ENCODE measurements at regions not wholly inside any gene's neighbourhood (a gene's known extent, or its start where the extent isn't known, plus 50 kb on each side); places are given as distances from the start of the nearest gene placed in this dataset.
A peak's percentile ranks its signal among the peaks of the same experiment; 100 is the strongest.
"Not testable (repeated sequence)": the region's sequence is repeated elsewhere in the genome, so short reads cannot be mapped to it uniquely, and the experiment has no call there.

DNA sequence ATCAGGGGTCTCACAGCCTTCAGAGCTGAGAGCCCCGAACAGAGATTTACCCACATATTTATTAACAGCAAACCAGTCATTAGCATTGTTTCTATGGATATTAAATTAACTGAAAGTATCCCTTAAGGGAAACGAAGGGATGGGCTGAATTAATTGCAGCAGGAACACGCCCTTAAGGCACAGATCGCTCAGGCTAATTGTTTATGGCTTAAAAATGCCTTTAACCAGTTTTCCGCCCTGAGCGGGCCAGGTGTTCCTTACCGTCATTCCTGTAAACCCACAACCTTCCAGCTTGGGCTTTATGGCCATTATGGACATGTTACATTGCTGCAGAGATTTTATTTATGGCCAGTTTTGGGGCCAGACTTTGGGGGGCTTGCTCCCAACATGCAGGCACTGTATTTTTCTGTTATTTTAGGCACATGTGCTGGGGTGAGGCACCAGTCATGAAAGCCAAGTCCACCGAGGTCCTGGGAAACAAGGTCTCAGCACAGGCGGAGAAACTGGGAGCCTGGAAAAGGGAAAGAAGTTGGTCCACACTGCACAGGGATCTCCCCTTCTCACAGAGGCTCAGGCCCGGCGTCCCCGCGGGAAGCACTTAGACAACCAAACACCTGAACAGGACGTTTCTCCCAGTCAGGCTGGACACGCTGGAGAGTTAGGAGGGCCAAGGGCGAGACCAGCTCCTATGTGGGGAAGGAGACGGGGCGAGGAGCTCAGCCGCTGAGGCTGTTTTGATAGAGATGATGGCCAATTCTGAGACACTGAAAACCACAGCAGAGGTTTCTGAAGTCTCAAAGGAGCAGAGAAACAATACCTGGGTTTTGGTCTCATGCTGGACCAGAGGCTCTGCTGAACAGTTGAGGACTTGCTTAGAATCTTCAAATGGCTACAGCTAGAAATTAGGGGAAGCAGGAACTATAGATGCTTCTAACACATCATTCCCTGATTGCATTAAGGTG lies 86.7 kb downstream of the TMEM18 start:
- Histone ChIP-seq H3K9me3 (no peaks in the 10 kb centered on the region), H3K4me3 (no peak overlapping the region), H3K27me3 (ENCODE audit: low read depth) (no peaks in the 10 kb centered on the region), H3K36me3 (replicated peaks) (no peaks in the 10 kb centered on the region), H3K4me1 (peaks cover 19% of the 10 kb centered on the region)
- no peak for DNase-seq (ENCODE audit: low spot score in 2 of 2)
- in situ Hi-C loops (cut with MboI; ENCODE audit: low sequenced_read_pairs) = no loop called here

DNA sequence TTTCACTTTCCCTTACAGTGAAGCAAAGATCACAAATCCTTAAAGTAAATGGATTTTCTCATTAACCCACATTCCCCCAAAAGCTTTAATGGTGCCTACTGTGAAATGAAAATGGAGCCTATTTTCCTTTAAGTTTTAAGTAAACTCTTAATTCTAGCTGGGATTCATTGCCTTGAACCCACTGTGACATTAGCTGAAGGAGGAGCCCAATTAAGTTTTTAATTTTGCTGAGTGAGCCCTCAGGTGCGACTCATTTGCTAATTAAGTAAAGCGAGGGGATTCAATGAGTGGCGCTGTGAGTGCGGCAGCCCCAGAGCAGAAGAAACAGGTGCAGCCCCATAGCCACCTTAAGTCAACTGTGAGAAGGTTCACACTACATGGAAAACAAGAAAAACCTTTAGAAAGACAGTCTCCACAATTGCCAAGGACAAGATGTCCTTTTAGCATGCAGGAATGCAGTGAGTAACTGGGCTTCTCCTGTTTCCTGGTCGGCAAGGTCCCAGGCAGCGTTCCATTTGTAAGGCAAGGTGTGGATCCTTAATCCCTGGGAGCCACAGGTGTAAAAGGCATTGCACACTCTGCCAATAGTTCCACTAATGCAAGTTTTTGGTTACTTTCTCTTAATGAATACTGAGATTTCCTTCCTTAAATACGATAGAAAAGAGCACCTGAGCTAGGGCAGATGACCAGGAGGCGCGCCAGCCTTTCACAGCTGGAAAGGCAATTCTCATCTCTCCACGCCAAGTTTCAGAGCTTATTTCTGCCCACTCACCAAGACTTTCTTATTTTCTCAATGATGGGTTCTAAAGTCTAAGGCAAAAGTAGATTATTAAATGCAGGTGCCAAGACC lies 87.7 kb downstream of the TMEM18 start:
- in situ Hi-C loops (cut with MboI; ENCODE audit: low sequenced_read_pairs) = no loop called here
- no peak overlapping the region for H3K4me3 ChIP-seq
- no peak for DNase-seq (ENCODE audit: low spot score in 2 of 2)

DNA sequence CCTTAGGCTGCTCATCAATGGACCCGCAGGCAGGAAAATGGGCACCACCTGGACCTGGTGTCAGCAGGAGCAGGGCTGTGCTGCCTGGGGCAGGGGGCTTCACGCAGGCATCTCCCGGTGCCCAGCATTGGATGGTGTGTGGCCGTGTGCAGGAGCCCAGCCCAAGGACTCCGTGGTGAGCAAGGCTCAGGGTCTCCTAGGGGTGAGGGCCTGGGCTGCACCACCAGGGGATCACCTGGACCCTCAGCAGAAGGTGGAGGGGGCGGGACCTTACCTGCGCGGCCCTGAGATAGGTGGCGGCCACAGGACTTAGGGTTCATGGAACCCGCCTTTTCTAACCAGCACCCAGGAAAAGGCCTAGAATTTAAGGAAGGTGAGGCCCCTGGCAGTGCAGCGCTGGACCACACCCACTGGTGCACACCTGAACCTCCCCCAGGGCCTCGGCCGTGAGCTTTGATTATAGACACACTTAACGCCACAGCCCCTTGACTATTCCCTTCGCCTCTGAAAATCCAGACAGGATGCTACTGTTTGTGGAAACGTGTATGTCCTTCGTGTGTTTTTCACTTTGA lies 89.0 kb downstream of the TMEM18 start:
- DNase-seq (ENCODE audit: low spot score in 2 of 2) = no peak
- Histone ChIP-seq H3K4me3 (no peak overlapping the region), H3K4me1 (peaks cover 20% of the 10 kb centered on the region), H3K27me3 (ENCODE audit: low read depth) (no peaks in the 10 kb centered on the region), H3K36me3 (replicated peaks) (no peaks in the 10 kb centered on the region), H3K9me3 (no peaks in the 10 kb centered on the region)
- in situ Hi-C loops (cut with MboI; ENCODE audit: low sequenced_read_pairs) = no loop called here

More for the DNA sequence above, 87.7 kb downstream of the TMEM18 start:
- Histone ChIP-seq H3K36me3 (replicated peaks) (no peaks in the 10 kb centered on the region), H3K27me3 (ENCODE audit: low read depth) (no peaks in the 10 kb centered on the region), H3K9me3 (no peaks in the 10 kb centered on the region), H3K4me1 (peaks cover 20% of the 10 kb centered on the region)

DNA sequence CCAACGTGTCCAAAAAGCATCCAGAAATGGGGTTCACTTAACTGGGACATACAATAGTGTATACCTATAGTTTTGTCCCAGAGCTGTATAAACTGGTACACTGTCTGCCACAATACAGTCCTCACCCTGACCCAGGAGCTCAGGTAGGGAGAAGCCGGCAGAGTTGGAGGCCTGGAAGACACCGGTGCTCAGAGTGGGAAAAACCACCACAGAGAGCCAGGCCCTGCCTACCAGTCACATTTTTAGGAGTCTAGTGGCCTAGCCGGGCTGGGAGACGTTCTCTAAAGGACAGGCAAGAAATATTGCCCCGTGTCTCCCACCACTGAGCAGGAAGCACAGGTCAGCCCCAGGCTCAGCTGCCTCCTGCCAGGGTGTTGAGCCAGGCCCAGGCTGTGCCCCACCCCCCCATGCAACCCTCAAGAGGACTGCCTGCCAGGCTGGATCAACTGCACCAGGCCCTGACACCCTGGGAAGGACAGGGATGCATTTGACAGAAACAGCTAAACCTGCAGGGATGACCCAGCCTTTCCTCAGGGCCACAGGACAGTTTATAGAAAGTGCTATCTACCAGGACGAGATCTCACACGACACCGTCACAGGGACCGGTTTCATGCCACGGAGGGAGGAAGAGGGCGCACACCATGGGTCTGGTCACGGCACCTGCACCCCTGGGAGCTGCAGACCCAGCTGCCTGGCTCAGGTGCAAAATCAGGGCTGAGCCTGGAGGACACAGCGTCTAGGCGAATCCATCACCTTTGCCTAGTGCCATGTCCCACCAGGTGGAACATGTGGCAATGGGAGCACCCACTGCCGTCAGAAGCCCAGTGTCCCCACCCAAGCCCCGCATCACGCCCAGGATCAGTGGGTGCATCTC lies 89.9 kb downstream of the TMEM18 start:
- H3K4me1 ChIP-seq = peaks cover 20% of the 10 kb centered on the region

DNA sequence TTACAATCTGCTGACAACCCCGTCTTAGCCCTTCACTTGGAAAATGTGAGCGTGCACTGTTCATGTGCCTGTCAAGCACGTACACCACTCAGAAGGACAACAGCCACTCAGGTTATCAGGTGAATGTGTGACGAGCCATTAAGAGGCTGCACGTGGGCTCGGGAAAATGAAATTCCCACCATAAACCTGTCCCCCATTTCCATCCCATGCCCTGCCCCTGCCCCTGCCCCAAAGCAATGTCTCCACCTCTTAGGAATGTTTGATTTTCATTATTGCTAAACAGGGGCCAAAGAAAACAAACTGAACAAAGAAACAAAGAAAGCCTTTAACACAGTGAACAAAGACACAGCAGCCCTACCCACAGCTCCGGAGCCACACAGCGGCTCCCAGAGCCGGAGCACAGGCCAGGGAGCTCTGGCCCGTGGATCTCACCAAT lies 90.5 kb downstream of the TMEM18 start:
- DNase-seq (ENCODE audit: low spot score in 2 of 2) = peak; percentile 49 to 72
- H3K4me1 ChIP-seq = peaks cover 20% of the 10 kb centered on the region
- H3K9me3 ChIP-seq = no peaks in the 10 kb centered on the region
- H3K36me3 ChIP-seq (replicated peaks) = no peaks in the 10 kb centered on the region
- in situ Hi-C loops (cut with MboI; ENCODE audit: low sequenced_read_pairs) = no loop called here
- no peaks in the 10 kb centered on the region for H3K27me3 ChIP-seq (ENCODE audit: low read depth)
- H3K4me3 ChIP-seq = no peak overlapping the region

More for the DNA sequence above, 89.9 kb downstream of the TMEM18 start:
- H3K36me3 ChIP-seq (replicated peaks) = no peaks in the 10 kb centered on the region
- no peaks in the 10 kb centered on the region for H3K9me3 ChIP-seq
- in situ Hi-C loops (cut with MboI; ENCODE audit: low sequenced_read_pairs) = no loop called here
- DNase-seq (ENCODE audit: low spot score in 2 of 2) = no peak
- no peak overlapping the region for H3K4me3 ChIP-seq
- H3K27me3 ChIP-seq (ENCODE audit: low read depth) = no peaks in the 10 kb centered on the region

DNA sequence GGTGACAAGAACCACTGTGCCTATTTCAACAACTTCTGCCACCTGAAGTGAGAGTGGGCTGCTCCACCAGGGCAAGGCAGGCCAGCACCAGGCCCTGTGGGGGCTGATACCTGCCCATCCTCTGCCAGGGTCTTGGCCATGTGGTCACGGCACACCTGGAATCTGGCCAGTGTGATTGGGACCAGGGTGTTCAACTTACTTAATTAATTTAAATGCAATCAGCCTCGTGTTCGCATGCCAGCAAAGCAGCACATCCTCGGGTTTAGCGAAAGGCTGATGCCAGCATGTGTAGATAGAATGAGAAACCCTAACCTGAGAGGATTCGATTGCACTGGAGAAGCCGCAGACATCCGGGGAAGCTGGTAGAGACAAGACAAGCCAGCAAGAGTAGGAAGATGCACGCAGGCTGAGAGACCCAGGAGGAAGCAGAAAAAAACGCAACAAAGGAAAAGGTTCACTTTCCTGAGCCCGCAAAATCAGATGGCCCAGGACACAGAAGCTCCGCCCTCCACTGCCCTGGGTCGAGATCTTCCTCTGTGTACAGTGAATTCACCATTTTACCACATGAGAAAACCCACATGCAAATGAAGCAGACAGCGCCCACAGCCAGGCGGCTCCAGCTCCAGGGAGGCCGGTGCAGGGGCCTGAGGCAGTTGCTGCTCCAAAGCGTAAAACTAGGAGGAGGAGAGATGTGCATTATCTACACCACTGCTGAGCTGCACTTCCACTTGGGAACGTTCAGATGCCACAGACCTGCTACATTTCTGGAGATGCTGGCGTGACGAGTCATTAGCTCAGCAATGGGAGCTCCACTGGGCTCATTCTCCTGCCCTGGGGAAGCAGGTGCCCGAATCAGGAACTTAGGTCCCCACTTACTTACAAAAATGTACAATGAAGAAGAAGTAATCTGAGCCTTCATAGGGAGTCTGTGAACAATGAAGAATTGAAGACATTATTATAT lies 92.1 kb downstream of the TMEM18 start:
- Histone ChIP-seq H3K9me3 (no peaks in the 10 kb centered on the region), H3K4me1 (peaks cover 20% of the 10 kb centered on the region), H3K4me3 (no peak overlapping the region), H3K27me3 (ENCODE audit: low read depth) (no peaks in the 10 kb centered on the region), H3K36me3 (replicated peaks) (no peaks in the 10 kb centered on the region)
- peak; percentile 11 to 44 for DNase-seq (ENCODE audit: low spot score in 2 of 2)
- in situ Hi-C loops (cut with MboI; ENCODE audit: low sequenced_read_pairs) = no loop called here

DNA sequence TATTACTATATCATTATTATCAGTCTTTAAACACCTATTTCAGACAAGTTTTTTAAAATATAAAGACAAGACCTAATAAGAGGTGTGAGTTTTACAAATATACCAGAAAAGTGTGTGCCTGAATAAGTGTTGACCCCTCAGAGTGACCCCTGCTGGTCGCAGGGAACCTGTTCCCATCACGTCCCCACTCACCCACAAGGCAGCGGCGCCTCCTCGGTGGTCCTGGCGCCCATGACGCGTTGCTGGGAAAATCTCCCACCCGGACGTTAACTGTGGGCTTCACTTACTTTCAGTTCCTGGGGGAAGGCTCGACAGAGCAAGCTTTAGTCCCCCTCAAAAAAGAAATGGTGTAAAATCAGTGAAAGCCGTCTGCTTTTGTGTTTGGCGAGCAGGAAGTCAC lies 93.5 kb downstream of the TMEM18 start:
- Histone ChIP-seq H3K9me3 (no peaks in the 10 kb centered on the region), H3K4me1 (peaks cover 20% of the 10 kb centered on the region), H3K27me3 (ENCODE audit: low read depth) (no peaks in the 10 kb centered on the region), H3K4me3 (no peak overlapping the region), H3K36me3 (replicated peaks) (no peaks in the 10 kb centered on the region)
- in situ Hi-C loops (cut with MboI; ENCODE audit: low sequenced_read_pairs) = no loop called here
- no peak for DNase-seq (ENCODE audit: low spot score in 2 of 2)

DNA sequence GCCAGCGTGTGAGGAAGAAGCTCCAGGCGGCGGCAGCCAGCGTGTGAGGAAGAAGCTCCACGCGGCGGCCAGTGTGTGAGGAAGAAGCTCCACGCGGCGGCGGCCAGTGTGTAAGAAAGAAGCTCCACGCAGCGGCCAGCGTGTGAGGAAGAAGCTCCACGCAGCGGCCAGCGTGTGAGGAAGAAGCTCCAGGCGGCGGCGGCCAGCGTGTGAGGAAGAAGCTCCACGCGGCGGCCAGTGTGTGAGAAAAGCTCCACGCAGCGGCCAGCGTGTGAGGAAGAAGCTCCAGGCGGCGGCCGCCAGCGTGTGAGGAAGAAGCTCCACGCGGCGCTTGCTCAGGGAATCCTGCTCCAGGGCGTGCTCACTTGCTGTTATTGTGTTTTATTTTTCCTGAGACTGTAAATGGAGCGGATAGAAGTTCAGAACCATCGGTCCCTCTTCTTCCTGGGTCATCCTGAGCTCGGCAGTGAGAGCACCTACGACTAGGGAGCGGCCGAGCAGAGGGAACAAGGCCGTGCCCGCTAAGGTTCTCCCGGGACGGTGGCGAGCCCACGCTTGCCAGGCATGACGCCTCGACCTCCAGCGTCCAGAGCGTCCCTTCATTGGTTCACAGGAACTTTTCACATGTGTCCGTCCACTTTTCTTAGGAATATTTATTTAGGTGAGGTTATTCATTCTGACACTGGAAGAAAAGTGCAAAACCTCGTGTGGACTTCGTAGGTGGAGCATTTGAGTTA lies 94.2 kb downstream of the TMEM18 start:
- no peaks in the 10 kb centered on the region for H3K27me3 ChIP-seq (ENCODE audit: low read depth)

DNA sequence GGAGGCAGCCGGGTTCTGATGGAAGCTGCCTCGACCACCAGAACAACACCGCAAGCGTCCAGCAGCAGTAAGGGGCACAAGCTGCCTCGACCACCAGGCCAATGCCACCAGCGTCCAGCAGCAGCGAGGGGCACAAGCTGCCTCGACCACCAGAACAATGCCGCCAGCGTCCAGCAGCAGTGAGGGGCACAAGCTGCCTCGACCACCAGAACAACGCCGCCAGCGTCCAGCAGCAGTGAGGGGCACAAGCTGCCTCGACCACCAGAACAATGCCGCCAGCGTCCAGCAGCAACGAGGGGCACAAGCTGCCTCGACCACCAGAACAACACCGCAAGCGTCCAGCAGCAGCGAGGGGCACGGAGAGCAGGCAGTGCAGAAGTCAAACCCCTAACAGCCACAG lies 94.9 kb downstream of the TMEM18 start:
- H3K36me3 ChIP-seq (replicated peaks); DNase-seq (ENCODE audit: low spot score in 2 of 2); H3K4me3 ChIP-seq; in situ Hi-C loops (cut with MboI; ENCODE audit: low sequenced_read_pairs); H3K27me3 ChIP-seq (ENCODE audit: low read depth); H3K9me3 ChIP-seq: not testable (repeated sequence)
- peaks cover 20% of the 10 kb centered on the region for H3K4me1 ChIP-seq

More for the DNA sequence above, 94.2 kb downstream of the TMEM18 start:
- DNase-seq (ENCODE audit: low spot score in 2 of 2) = no peak
- peaks cover 20% of the 10 kb centered on the region for H3K4me1 ChIP-seq
- in situ Hi-C loops (cut with MboI; ENCODE audit: low sequenced_read_pairs) = no loop called here
- no peaks in the 10 kb centered on the region for H3K9me3 ChIP-seq
- no peaks in the 10 kb centered on the region for H3K36me3 ChIP-seq (replicated peaks)
- no peak overlapping the region for H3K4me3 ChIP-seq

DNA sequence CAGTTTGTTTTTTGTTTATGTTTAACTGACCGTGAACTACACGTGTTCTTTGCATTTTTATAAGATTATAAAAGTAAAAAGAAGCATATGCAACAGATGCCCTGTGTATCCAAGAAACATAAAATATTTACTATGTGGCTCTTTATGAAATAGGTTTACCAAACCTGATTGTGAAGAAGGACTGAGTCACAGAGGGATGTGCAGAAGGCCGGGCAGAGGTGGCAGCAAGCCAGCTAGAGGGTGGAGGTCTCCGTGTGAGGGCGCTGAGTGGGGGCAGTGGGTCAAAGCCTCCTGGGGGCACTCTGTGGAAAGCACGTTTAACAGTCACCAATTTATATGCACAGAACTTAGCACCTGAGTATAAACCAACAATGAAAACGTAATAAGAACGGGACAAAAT lies 97.2 kb downstream of the TMEM18 start:
- no peak for DNase-seq (ENCODE audit: low spot score in 2 of 2)
- in situ Hi-C loops (cut with MboI; ENCODE audit: low sequenced_read_pairs) = no loop called here
- no peaks in the 10 kb centered on the region for H3K27me3 ChIP-seq (ENCODE audit: low read depth)

DNA sequence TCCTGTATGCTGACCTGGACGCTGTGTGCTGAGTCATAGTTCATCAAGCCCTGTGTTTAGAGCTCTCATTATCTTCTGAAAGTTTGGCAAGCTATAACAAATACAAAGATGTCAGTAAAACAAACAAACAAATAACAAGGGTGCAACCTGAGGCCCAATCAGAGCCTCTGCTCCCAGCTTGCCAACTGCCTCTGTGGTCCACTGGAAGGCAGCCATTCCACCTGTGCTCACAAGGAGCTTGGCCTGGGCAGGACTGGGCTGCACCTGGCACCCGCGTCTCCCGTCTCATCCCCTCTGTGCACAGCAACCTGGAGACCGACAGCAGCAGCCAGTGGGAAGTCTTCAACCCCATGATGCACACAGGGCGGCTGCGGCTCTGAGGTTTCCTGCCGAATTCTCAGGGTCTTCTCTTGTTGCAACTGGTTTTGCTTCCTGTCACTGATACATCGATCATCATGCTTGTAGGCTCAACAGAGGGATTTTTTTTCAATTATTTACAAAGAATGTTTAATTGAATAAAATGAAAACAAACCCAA lies 97.8 kb downstream of the TMEM18 start:
- no peaks in the 10 kb centered on the region for H3K36me3 ChIP-seq (replicated peaks)
- in situ Hi-C loops (cut with MboI; ENCODE audit: low sequenced_read_pairs) = no loop called here
- H3K9me3 ChIP-seq = no peaks in the 10 kb centered on the region
- no peak overlapping the region for H3K4me3 ChIP-seq
- no peaks in the 10 kb centered on the region for H3K4me1 ChIP-seq
- DNase-seq (ENCODE audit: low spot score in 2 of 2) = no peak
- H3K27me3 ChIP-seq (ENCODE audit: low read depth) = no peaks in the 10 kb centered on the region

More for the DNA sequence above, 97.2 kb downstream of the TMEM18 start:
- Histone ChIP-seq H3K9me3 (no peaks in the 10 kb centered on the region), H3K36me3 (replicated peaks) (no peaks in the 10 kb centered on the region), H3K4me1 (no peaks in the 10 kb centered on the region), H3K4me3 (no peak overlapping the region)
